G401.6 (cell line): ENCODE measurements at regions not wholly inside any gene's neighbourhood (a gene's known extent, or its start where the extent isn't known, plus 50 kb on each side); places are given as distances from the start of the nearest gene placed in this dataset.
"Not testable (repeated sequence)": the region's sequence is repeated elsewhere in the genome, so short reads cannot be mapped to it uniquely, and the experiment has no call there.

Experiments
- FAIRE-seq: peaks from 2 replicates; lab custom pipeline; 2012; peaks lifted over from hg19 to GRCh38; lab: Jason Lieb, UNC

DNA sequence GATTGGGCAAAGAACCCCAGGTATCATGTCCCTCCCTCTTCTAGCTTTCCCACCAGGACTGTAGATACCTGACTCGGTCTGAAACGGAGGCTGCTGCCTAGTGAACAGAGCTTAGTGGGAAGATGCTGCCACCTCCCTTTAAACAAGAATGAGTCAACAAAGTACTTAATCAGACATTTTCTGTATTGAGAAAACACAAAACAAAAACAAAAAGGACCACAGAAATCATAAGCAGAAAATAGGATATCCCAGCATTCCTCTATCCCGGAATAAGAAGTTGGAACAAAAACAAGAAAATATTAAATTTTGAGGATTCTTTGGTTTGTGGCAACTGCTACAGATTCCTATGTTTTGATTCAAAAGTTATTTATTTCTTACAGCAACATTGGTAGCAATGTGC, 51.7 kb upstream of the COL8A1 start:
- no peak for FAIRE-seq

DNA sequence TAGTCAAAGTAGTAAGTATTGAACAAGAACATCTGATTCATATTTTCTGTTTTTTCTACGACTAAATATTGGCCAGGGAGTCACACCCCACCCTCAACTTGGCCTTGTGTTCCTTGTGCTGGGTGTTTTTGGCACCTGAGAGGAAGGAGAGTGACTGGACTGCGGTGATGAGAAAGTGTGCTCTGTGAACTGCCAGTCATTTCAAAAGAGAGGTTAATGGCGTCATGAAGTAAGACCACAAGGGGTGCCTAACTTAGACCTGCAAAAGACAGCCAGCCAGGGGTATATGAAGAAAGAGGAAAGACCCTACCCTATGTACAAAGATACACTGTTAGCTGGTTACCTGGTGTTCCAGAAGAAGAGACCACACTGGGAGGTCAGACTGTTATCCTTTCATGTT, 58.4 kb upstream of the COL8A1 start:
- FAIRE-seq, result no peak

DNA sequence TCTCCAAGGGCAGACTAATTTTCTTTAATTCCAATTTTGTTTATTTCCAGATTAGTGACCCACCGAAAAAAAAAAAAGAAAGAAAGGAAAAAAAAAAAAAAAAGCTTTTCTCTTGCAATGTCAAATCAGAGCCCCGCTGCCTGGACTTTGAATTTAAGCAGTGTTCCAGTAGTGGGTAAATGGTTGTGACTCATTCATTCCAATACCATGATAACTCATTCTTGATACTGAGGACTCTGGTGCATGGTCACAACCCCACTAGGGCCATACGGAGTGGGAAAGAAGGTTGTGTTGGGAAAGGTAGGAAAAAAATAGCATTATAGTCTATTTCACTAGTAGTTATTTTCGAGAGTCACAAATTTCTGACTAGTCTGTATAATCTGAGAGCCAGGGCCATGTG, 59.1 kb upstream of the COL8A1 start:
- FAIRE-seq, result no peak

DNA sequence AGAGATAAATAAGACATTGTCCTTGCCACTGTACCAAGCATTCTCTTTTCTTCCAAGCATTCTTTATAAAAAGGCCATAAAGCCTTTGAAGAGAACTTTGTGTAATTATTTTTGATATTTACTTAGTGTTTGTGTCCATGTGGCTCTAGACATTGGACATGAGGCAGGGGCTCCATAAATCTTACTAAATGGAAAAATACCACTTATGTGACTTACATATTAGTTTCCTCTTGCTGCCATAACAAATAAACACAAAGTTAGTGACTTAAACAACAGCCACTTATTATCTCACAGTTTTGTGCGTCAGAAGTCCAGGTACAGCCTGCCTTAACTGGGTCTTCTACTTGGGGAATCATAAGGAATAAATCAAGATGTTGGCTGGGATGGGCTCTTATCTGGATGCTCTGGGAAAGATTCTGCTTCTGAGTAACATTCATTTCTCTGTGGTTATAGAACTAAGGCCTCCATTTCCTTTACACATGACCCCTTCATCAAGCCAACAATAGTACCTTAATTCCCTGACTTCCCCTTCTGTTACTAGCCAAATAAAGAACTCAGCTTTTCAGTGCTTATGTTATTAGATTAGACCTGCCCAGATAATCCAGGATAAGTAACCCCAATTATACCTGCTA, 59.9 kb upstream of the COL8A1 start:
- FAIRE-seq, result no peak

DNA sequence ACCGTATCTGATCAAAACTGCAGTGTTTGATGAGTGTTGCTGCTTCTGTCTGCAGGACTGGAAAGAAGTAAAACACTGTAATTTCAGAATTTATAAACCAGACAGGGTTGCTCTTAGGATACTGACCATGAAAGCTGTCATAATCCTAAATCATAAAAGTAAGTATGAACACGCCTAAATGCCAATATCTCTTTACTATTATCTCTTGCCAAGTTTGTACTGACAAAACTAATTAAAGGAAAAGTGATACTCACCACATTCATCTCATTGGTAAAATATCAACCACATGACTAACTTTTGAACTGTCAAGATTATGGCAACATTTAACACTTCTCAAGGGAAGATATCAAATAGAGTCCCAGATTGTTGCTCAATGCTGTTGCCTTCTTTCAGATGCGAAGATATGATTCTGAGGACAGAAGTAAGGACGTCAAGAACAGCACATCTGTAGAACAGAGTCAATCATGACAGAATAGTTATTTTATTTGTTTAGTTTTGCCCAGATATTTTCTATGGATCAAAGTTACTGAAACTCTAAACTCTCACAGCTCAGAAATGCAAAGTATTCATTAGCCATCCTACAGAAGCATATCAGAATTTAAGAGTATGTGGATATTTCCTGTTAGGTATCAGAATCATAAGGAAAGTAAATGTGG, 61.4 kb upstream of the COL8A1 start:
- no peak for FAIRE-seq

DNA sequence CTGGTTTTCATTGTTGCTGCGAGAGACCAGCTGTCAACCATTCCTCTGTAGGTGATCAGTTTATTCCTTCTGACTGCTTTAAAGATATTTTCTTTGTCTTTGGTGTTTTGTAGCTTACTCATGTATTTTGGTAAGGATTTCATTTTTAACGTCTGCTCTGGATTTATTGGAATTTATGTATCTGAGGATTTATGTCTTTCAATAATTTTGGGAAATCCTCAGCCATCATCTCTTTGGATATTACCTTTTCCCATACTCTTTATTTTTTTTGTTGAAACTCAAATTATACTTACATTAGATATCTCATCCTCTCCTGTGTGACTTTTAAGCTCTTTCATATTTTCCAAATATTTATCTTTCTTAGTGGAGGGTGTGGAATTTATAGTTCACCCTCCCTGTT, 62.7 kb upstream of the COL8A1 start:
- no peak for FAIRE-seq

DNA sequence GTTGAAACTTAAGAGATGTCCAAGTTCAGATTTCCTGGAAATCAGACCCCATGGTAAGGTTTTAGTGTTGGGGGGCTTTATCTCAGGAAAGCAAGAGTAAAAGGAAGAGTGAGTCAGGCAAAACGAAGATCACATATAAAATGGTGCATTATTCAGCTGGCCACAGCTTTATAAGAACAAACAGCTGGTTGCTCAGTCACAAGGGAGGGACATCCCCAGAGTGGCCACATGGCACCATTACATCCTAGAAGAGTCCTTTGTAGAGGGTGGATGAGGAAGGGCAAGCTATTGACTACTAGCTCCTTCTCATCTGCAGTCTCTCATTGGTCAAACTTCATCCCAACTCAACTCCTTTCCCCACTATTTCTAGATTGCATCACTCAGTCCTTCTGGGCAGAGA, 68.3 kb upstream of the COL8A1 start:
- no peak for FAIRE-seq

DNA sequence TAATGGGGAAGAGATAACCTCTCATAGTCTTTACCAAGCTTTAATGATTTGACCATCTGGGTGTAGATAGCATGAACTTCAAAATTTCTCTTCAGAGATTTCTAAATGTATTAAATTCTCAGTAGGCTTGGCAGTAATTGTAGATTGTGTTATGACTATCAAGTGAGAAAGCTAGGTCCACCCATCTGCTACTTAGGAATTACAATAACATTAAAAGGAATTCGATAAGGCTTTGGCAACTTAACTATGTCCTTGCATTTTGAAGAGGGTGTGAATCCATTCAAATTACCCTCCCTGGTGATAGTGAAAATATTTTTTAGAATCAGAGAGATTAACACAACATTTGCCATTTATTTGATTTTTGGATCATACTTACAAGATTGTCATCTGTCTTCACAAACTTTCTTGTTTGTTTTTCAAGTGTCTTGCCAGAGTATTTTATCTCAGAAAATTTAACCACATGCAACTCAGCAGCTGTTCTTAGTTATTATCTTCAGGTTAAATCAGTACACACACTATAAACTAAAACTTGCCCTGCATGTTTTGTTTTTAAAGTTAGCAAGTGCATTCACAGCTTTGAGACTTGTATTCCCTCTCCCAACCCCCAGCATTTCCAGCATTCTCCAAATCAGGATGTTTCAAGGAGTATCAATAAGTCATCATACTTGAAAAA, 69.6 kb upstream of the COL8A1 start:
- no peak for FAIRE-seq

DNA sequence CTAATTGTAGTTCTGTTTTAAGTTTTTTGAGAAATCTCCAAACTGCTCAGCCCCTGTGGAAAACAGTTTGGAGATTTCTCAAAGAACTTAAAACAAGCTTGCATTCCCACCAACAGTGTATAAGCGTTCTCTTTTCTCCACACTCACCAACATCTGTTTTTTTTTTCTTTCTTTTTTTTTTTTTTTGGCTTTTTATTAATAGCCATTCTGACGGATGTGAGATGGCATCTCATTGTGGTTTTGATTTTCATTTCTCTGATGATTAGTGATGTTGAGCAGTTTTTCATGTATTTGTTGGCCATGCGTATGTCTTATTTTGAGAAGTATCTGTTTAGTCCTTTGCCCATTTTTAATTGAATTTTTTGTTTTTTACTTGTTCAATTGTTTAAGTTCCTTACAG, 73.1 kb upstream of the COL8A1 start:
- FAIRE-seq, result no peak

DNA sequence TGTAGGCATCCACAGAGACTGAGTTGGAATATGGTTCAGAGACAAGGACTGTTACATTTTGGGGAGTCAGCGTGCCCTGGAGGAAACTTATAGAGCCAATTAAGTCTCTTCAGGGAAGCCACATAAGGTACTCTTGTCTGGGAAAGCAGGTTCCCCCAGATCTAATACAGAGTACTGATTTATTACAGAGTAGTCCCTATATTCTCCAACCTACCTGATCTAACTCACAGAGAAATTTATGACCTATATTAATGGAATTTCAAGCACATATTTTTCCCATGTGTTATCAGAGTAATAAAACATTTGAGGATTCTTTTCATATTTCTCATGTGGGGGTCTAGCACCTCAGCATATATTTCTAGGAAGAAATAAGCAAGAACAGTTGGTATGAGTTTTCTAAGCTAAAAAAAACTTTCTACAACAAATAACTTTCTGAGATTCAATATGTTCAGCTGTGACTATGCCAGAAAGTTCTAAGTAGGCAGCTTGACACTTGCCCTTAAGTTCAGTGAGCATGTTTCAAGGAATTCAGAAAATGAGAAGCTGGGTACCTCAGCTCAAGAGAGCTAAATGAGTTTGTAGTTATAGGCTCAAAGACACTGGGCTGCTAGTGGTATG, 75.3 kb upstream of the COL8A1 start:
- no peak for FAIRE-seq

DNA sequence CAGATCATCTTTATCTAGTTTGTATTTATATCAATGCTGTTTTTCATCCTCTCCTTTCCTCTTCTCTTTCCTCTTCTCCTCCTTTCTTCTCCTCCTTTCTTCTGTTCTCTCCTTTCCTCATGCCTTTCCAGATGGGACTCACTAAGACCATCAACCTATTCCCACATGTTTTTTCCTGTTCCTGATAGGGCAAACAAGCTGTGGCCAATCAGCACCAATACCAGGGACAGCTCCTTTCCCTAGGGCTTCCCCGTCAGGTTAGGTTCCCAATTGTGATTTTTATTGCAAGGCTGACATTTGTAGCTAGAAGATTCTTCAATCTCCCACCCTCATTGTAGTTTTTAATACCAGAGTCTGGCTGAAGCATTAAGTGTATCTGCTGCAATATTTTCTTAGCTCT, 76.3 kb upstream of the COL8A1 start:
- no peak for FAIRE-seq

DNA sequence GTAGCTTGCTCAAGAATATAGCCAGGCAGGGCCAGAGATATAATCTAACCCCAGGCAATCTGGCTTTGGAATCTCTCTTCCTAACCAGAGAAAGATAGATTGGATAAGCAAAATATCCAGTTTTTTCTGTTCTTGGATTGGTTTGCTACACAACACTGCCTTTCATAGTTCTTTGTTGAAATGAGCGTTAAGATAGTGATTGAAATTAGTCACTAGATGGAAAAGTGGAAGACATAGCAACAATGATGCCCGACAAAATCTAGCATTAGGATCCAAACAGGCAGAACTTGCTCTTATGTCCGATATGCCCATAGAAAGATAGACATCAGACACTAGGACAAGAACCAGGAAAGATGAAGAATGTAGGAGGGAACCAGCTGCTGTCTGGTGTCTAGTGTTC, 77.3 kb upstream of the COL8A1 start:
- no peak for FAIRE-seq

DNA sequence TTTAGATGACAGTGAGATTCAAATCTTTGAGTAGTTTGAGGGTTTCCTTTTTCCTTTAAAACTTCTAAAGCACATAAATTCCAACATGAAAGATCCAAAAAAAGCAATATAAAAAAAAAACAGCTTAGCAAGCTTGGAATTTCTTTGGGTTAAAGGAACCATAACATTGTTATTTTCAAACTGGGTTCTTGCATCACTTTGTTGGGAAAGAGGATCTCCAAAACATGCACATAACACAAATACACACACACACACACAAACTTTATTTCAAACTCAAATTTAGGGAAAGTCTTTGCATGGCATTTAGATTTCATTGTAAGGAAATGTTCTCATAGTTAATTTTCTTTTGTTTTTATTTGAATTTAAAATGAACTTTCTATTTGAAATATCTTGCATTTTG, 79.2 kb upstream of the COL8A1 start:
- no peak for FAIRE-seq

DNA sequence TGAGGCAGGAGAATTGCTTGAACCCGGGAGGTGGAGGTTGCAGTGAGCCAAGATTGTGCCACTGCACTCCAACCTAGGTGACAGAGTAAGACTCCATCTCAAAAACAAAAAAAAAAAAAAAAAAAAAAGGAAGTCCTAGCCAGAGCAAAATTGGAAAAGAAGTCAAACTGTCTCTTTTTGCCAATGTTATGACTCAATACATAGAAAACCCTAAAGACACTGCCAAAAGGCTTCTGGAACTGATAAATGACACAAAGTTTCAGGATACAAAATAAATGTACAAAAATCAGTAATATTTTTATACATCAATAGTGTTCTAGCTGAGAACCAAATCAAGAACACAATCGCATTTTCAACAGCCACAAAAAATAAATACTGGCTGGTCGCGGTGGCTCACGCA, 82.5 kb upstream of the COL8A1 start:
- FAIRE-seq, result not testable (repeated sequence)

DNA sequence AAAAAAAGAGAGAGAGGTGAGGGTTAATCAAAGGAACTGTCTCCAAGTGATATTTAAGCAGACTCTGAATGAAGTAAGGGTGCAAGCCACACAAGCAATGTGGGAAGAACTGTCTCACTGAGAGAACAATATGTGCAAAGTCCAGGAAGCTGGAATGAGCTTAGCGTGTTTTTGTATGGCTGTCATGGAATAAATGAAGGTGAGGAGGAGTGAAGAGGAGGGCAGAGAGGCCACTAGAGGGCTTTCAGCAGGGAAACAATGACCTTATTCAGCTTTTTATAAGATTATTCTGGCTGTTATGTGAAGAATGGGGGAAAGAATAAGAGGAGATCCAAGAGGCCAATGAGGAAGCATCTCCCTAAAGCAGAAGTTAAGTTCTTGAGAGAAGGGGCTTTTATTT, 86.9 kb upstream of the COL8A1 start:
- FAIRE-seq, result no peak

DNA sequence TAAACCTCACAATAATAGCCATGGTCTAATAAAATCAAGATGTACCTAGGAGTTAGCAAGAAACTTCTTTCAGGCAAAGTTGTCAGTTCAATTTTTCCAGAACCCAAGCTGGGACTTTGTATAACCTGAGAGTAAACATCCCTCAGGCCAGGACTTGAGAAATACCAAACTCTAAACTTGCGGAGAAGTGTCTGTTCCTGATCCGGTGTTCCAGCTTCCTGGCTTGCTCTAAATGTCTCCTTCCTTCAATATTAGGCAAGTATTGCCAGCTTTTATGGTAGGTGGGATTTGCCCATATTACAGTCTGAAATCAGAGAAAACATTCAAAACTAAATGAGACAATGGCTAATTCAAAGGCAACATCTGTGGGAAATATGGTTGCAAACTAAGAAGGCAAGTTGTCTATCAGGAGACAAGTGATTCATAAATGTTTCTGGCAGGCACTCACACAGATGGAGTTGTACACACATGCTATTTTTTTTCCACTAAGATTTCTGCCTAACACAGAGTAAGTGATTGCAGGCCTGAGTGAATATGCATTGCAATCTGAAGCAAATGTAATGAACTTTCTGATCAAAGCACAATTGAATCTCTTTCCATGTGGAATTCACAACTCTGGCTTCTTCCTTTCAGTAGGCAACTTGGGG, 88.3 kb upstream of the COL8A1 start:
- no peak for FAIRE-seq

DNA sequence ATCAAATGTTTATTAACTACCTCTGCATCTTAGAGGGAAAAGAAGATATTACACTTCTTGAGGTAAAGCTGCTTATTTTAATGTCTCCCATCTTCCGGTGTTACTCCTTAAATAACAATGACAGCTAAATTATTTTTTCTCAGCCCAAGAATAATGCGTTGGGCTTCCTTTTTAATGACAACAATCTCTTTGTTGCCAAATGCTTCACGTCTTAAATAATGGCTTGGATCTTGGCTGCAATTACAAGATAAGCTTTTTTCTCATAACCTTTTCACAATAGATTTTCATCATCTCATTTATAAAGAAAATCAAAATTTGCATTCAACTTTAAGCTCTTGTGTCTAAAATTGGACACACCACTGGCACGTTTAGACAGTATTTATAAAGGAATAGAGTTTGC, 89.2 kb upstream of the COL8A1 start:
- FAIRE-seq, result no peak

DNA sequence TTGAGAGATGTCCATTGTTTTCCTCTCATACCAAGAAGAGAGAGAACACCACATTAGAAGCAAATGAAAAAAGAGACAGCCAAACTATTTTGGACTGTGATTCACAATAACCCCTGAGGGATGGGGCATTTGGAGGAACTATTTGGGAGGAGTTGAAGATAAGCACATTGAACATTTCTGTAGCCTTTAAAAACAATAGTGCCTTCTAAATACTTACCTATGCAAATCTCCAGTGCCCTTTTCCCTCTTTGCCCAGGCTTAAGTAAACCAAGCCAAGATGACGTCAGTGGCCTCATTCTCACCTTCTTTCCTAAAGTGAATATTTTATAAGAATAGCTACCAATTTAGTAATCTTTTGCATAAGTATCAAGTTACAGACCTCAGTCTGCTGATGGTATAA, 89.7 kb upstream of the COL8A1 start:
- no peak for FAIRE-seq

DNA sequence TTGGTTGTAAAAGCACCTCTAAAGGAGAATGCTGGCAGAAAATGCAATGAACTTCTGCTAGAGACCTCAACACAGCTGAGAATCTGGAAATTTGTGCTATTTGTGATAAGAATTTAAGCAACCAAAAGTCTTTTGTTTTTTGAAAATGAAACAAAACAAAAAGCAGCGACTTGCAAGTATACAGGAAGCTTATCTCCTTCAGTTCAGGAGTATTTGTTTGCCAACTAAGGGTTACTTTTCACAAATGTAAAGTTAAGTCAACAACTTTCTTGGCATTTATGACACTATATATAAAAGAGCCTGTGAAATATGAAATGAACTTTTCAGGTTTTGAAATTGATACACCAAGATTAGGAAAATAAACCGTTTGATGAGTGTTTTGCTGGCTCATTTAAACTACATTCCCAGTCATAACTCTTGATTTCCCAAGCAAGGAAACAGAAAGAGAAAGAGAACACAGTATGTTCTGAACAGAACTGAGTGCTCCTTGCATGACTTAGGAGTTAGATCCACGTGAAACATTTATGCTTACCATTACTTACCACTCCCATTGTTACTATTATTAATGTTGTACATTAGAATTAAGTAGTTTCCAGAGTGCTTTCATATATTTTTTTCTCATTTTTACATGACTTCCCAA, 92.3 kb upstream of the COL8A1 start:
- no peak for FAIRE-seq

DNA sequence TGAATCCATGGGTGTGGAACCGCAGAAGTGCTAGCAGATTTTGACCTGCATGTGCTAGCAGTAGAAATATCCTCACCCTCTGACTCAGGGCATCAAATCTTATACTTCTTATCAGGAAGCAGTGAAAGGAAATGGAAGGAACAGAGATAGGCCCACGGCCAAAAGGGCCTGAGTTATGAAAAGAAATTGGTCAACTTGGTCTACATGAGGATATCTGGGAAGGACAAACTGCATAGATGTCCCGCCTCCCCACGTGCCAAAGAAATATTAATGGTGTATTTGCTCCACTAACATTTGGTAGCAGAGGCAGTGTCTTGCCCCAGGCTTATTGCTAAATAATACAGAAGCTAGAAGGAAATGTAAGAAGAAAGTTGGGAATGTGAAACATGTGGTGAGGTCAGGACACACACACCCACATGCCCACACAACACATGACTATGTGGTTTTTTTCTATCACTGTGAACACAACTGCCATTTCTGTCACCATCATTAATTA, 93.6 kb upstream of the COL8A1 start:
- no peak for FAIRE-seq

DNA sequence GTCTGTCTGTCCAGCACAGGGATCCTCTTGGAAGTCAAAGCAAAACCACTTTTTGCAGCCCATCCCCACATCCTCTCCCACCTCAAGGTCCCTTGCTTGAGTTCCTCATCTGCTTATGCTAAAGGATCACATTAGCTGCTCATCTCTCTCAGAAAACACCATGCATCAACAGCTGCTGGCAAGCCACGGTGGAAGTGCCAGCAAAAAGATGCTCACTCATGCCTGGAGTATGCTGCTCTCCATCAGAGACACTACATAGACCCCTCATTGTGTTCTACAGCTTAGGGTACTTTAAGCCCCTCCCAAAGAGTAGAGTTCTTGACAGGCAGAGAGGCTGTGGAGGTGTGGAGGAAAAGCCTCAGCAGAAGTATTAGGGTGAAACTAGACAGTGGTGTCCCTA, 94.6 kb upstream of the COL8A1 start:
- no peak for FAIRE-seq

DNA sequence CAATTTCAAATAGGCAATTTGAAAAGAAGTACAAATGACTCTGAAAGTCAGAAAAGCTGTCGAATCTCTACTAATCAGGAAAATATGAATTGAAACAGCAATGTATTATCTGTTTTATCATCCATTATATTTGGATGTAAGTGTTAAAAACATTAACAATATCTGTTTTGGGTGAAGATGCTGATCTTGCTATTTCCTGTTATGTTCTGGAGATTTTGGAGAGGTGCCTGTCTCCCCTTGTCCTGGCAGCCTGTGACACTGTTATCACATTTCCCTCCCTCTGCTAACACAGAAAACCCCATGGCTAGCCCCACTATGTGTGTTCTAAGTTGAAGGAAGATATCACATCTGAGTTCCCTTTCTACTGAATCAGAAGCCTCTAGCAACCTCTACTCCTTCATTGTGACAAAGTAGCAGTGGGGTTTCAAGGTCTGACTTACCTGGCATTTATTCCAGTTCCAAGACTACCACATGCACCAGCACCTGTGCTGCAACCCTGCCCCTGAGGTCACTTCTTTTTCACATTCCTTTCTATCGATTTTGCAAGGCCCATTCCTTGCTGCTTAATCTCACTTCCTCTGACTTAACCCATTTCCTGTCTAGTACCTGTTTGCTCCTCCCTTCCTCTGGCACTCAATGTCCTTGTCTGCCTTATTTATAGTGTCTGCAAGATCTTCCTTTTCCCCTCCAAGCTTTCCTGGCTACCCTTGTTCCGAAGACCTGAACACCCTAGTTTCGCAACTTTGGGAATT, 95.5 kb upstream of the COL8A1 start:
- no peak for FAIRE-seq
